GM21786 (cell line): ENCODE measurements at regions not wholly inside any gene's neighbourhood (a gene's known extent, or its start where the extent isn't known, plus 50 kb on each side); places are given as distances from the start of the nearest gene placed in this dataset.

ENCODE experiments used
- ATAC-seq: cut with Tn5 transposase; IDR thresholded peaks from one replicate; pipeline ENCODE4 v1.9.1; 2021; ENCODE audit not compliant: unreplicated experiment

DNA sequence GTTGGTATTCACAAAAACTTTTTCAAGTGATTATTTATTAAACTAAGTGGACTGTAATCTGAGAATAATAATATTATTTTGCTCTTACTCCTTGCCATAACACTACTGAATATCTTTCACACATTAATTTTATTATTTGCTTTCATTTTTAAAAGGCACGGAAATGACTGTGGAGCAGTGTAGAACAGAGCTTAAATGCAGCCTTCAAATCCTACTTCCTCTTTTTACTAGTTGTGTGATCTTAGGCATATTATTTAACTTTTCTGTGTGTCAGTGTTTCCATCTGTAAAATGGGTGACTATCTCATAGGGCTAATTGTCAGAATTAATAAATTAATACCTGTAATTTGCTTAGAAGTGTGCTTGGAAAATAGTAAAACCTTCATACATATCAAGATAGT lies 55.5 kb upstream of the SLC8A1 start:
- ATAC-seq, result no peak

DNA sequence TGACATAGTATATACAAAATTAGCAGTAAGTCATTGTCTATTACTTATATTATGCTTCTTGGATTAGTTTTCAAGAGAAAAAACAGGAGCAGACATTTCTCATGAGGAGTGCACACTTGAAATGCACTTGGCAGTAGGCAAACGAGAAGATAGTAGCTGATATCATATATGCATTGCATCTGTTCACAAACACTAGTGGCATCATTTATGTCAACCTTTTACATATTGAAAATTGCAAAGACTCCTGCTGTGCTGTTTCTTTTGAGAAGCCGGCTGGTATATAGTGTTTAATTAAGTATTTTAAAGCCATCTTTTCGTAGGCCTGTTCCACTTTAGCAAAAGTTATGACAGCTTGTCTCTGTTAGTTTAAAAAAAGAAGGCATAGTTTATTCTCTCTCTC lies 58.4 kb upstream of the SLC8A1 start:
- no peak for ATAC-seq

DNA sequence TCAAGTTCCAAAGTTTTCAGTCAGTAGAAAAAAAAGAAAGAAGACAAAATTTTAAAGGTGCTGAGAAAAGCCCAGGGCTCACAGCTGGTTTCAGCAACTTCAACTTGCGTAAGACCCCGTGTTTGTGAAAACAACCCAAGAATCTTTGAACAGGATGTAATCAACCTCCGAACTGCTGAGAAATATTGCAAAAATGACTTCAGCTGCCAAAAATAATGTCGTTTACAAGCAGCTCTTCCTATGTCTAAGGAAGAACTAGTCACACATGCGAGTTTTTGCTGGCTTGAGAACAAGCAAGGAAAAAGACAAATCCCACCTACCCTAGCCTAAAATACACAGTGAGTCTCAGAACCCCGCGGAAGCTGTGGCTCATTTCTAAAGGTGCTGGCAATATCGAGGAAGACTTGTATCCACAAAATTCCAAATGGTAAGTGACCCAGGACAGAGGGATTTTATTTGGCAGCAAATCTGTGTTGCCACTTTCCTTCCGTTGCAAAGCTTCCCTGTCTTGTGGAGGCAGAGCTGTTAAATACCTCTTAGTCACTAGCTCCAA lies 59.8 kb upstream of the SLC8A1 start:
- no peak for ATAC-seq

DNA sequence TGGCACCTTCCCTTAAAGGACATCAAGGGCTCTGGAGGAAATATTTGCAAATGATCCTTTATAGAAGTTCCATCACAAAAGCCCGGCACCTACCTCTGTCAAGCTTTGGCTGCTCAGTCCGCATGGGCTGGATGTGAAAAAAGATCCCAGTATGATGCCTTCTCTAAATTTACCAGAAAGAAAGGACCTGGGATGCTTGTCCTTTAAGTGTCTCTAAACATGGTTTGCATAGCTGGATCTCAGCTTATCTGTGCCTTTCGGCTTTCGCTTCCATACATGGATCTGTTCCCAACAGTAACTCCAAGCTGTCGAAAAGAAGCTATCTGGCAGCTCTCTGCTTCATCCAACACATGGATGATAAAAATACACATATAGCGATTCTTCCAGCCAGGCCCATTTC lies 60.4 kb upstream of the SLC8A1 start:
- ATAC-seq, result no peak

DNA sequence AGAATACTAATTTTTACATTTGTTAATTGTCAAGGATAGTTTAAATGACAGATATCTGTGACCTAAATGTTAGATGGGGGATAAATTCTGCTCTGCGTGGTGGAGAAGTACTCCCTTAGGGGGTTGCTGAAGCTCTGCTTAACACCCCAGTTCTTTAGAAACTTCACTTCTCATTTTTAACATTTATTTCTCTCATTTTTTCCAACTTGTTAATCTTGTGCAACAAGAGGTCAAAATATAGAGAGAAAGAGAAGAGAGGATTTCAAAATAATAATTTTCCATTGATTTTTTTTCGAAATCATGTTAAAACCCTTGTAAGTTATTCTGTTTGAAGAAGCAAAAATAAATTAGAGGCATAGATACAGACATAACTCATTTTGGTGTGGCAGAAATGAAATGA lies 61.3 kb upstream of the SLC8A1 start:
- ATAC-seq, result no peak

DNA sequence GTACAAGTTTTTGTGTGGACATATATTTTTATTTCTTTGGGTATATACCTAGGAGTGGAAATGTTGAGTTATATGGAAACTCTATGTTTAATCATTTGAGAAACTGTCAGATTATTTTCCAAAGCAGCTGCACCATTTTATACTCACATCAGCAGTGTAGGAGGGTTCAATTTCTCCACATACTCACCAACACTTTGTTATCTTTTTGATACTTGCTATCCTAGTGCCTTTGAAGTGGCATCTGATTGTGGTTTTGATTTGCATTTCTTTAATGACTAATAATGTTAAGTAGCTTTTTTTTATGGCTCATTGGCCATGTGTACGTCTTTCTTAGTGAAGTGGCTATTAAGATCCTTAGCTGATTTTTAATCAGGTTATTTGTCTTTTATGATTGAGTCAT lies 64.7 kb upstream of the SLC8A1 start:
- no peak for ATAC-seq

DNA sequence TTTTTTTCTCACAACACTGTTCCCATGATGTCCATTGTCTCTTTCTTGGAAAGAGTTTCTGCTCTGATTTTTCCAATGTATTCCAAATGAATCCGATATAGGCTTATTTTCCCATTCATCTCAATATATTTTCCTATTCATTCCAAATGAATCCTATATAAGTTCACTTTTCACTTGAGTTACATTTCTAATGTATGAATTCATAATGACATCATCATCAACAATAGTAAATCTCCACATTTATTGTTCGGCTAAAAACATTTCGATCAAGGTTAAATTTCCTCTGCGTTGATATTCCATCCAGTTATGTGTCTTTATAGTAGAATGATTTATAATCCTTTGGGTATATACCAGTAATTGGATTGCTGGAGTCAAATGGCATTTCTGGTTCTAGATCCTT lies 76.7 kb upstream of the SLC8A1 start:
- no peak for ATAC-seq

DNA sequence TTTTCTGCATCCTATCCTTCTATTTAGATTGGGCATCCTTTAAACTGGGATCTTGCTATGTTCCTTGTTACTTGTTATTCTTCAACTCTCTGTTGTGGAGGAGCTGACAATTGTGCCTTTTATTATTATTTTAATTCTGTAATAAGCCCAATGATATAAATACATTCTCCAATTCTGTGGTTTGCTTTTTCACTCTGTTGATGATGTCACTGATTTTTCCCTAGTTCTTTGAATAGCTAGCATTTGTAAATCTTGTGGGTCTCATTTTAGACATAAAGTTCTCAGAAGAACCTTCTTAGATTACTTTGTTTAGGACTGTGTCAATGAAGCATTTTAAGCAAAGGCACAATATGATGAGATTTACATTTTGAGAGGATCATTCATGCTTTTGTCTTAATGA lies 79.5 kb upstream of the SLC8A1 start:
- no peak for ATAC-seq

DNA sequence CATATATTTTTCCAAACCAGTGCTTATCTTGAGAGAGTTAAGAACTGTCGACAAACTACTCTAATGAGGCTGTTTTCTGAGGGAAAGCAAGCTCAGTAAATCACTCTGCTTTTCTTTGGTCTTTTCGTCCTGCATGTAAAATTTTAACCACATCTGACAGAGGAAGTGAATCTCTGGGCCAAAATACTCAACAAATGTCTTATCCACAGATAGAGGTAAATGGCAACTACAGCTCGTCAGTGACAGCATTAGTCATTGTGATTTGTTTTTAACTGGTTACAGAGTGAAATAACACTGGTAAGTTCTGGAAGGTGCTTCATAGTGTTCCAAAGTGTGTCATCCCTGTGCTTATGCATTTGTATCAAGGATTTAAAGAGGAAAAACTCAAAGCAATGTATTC lies 82.6 kb upstream of the SLC8A1 start:
- ATAC-seq, result no peak

DNA sequence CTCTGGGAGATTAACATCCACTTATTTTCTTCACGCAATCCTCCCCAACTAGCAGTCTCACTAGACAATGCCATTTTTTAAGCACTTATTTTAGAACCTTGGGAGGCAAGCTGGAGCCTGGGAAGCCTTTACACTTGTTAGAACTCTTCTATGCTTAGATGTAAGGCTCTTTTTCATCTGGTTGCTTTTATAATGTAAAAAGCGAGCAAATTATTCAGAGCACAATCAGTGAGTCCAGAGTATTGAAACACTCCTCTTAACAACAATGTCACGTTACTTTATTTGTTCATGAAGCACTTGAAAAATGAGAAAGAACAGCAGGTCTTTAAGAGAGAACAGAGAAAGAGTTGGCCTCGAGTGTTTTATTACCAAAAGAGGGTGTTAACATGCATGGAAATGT lies 84.1 kb upstream of the SLC8A1 start:
- no peak for ATAC-seq

DNA sequence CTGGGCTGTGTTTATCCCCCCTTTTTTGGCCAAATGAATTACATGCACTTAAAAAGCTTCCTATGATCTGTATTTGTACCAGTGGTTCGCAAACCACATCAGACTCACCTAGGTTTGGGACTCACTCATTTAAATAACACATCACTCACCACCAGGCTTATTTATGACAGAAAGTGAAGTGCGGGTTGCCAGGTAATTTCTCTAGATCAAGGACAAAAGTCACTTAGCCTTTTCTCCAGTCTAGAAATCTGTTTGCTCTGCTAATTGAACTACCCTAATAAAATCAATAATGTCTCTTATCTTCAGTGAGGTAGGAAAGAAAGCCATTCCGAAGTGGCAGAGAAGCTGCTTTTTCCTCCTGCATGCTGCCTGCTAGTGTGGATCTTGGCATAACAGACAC lies 88.1 kb upstream of the SLC8A1 start:
- ATAC-seq, result no peak

DNA sequence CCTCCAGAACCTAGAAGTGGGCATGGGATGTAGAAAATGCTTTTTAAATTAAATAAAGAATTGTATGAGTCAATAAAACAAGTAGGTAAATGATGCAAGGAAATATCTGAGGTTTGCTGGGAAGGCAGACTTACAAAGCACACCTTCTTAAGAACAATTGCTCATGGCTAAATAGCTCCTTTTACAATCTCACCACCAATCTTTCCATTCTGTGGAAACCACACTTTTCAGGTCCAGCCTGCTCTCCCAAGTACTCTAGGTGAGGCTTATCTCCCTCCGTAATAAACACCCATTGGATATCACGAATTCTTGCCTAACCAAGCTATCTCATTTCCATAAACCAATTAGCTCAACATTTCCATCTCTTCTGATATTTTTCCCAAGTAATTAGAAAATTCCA lies 91.5 kb upstream of the SLC8A1 start:
- no peak for ATAC-seq

DNA sequence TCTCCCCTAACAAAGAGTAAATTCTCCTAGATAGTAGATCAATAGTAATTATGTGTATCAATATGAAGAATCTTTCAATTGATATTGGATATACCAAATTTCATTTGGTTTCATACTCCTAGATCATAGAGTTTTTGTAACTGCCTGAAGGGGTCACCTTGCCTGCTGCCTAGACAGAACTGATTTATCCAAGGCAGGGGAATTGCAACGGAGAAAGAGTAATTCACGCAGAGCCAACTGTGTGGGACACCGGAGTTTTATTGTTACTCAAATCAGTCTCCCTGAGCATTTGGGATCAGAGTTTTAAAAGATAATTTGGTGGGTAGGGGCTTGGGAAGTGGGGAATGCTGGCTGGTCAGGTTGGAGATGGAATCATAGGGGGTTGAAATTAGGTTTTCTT lies 92.2 kb upstream of the SLC8A1 start:
- no peak for ATAC-seq

DNA sequence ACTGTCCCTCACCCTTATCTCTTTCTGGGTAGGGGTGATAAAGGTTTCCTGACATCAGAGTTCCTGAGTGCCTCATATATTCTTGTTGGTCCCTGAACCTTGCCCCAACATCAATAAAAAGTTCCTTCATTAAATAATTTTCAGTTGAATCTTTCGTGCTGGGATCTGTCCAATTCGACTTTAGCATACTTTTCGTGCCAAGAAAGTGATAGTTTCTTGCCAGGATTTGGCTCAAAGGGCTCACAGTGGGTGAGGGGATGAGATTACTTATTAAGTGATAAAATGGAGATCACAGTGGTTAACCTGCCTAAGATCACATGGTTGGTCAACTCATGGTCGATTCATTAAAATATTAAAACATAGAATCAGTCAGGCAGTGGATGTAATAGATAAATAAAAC lies 93.8 kb upstream of the SLC8A1 start:
- ATAC-seq, result no peak

DNA sequence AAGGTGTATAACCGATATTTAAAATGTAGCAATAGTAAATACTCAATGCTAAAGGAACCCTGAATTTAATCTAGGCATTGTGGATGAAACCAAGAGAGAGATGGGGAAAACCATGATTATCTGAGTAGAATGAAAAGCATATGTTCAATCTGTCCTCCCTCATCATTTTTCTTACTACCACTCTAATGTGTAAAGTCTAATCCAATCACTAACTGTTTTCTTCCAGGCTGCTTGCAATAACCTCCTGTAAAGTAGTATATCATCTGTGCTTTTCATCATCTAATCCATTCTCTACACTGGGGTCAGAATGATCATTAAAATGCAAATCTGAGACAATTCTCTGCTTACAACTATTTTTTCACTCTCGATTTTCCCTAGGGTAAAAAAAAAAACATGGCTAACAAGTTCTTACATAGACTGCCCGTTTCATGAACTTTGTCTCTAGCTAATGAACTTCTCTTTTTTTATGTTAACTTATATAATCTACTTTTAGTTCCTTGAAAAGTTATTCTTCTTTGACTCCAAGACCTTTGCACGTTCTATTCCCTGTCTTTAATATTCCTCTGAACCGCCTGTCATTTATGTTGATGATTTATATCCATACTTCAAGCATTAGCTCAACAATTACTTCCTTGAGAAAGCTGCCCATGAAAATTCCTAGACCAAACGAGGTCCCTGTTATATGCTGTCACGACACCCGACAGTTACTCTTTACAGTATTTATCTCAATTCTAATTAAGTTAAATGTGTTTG lies 94.7 kb upstream of the SLC8A1 start:
- ATAC-seq, result no peak

DNA sequence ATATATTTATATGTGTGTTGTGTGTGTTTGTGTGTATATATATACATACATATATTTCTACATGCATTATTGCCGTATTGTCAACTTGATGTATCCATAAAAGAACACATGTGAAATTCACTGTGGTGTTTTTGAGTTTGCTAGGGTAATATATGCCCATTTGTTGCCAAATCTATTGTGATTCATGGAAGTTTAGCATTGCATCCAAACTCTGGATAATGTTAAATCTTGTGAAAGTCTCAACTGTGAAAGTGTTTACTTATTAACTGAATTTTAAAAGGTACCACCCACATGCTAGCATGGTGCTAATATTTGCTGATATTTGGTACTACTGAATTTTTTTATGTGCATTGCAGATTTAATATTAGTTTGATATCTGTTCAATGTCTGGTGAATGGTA lies 96.6 kb upstream of the SLC8A1 start:
- no peak for ATAC-seq

DNA sequence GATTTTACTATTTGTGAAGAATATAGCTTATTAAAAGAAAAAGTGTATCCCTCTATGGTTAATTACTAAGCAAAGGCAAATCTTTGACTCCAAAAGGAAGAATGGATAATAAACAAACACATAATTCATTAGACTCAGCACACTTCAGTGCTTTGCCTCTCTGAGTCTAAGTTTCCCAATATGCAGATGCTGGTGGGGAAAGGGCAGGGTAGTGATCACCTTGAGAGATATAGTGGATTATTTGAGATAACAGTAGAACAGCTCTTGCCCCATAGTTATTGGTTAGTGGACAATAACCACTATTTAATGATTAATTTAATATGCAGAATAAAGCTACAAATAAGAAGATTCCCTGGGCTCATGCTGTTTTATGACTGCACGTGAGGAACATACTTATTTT lies 98.2 kb upstream of the SLC8A1 start:
- no peak for ATAC-seq

DNA sequence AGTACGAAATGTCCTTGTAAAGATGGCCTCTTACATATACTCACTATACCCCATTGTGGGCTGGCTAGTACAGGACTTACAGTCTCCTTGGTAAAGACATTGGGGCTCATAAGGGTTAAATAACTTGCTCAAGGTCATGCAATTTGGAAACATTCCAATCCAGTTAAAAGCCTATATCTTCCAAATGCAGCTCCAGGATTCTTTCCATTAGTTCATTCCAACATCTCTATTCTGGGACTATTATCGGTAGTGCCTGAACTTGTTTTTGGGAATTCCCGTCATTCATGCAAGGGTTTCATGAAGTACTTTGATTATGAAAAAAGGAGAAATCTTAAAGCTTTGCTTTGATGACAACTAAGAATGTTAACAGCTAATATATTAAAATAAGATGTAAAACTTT lies 99.2 kb upstream of the SLC8A1 start:
- no peak for ATAC-seq

DNA sequence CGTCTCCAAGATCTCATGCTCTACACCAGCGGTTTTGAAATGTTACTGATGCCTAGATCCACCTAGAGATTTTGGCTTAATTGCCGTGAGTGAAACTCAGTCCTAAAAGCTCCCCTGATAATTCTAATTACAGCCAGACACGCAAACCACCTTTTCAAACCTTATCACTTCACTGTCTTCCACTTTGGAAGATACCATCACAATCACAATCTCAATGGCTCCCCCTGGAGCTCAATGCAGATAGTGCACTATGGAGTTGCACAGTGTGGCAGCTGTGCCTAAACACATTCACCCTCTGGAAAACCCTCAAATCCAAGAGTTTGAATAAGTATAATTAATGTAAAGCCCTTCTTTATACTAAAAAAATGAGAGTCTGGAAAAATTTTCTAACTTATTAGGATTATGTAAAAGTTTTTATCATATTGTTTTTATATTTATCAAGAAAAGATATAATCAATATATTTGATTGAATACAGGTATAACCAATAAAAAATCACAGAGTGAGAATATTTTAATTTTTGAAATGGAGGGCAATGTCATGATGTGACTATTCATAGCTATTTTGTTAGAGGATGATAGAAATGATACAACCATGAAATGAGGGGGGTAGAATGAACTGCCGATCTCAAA lies 102.9 kb upstream of the SLC8A1 start:
- peak; percentile 96 for ATAC-seq

DNA sequence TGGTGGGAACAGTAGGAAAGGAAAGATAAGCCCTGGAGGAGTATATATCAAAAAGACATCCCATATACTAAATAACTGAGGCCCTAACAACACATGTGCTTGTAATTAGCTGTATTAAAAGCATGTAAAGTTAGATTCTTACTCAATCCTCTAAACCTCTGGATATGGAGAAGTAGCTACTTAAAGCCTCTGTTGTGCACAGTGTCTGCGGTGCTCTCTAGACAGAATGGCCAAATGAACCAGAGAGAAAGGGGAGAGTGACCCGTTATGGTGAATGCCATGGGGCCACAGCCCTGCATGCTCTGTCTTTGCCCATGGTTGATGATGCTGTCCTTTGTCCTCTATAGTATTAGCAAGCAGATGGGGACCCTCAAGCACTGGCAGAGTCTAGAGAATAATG lies 104.4 kb upstream of the SLC8A1 start:
- no peak for ATAC-seq

DNA sequence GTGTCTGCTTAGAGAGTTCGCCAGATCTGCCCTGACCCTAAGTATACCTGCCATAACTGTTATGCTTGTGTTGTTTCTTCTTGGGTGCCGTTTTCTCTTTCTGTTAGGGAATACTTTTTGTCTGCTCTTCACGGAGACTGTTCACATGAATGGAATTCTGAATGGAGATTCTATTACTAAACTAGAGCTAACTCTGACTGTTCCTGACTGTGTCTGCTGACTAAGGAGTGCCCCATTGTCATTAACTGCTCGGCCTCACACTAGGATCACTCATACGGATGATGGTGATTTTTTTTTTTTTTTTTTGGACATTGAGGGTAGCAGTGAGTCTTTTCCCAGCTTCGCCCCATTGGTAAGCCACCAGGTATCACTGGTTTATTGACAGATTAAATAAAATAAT lies 104.8 kb upstream of the SLC8A1 start:
- no peak for ATAC-seq

DNA sequence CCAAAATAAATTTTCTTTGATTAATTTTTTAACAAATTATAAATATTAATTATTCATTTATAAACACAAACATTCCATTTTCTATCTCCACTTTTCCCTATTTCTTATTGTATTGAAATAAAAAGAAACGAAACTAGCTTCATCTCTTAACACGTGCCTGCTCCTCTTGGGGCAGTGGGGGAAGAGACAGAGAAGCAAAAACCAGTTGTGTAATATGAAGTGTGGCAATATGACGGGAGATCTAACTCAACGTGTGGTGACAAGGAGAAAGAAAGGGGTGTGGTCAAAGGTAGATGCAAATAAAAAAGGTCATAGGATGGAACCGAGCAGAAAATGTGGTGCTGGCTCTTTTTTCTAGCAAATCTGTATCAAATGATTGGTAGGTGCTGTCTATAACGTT lies 106.9 kb upstream of the SLC8A1 start:
- ATAC-seq, result no peak

DNA sequence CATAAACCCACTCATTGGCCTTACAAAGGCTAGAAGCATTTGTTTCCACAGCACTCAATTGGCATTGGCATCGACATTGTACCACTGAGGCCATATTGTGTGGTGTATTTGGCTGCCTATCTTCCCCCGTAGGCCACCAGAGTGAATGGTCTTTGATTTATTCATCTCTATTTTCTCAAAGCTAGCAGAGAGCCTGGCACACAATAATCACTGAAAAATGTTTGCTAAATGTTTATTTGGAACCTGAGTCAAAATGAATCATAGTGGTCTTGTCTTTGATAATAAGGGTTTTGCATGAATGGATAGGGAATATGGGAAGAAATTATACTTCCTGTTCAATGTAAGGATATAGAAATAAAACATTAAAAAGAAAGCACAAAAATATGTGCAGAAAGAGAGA lies 107.3 kb upstream of the SLC8A1 start:
- ATAC-seq, result no peak
